Aorta (tissue), 5 donors: ENCODE measurements at regions not wholly inside any gene's neighbourhood (a gene's known extent, or its start where the extent isn't known, plus 50 kb on each side); places are given as distances from the start of the nearest gene placed in this dataset.

Source experiments
- ATAC-seq: fragments of 200-7000 bp; cut with Tn5 transposase; one replicate; pipeline ENCODE4 v1.9.1; 2022; ENCODE audit warnings: moderate library complexity; ENCODE audit not compliant: low FRiP score
- DNase-seq, 2 donors: peaks; one replicate each; pipeline ENCODE4 v3.0.0-alpha.2; 2020
- H3K27ac ChIP-seq, 2 donors: one replicate each; pipeline ENCODE4 v1.5.1; 2013; ENCODE audit warnings: low read length in 2 of 2, mild to moderate bottlenecking in 2 of 2, moderate library complexity in 2 of 2, control low read depth in 1 of 2, inconsistent platforms in 1 of 2, low read depth in 1 of 2
- H3K27me3 ChIP-seq, 2 donors: one replicate each; pipeline ENCODE4 v1.6.1; 2013; ENCODE audit warnings: control low read depth in 1 of 2, low read length in 1 of 2, mild to moderate bottlenecking in 1 of 2, moderate library complexity in 1 of 2; ENCODE audit not compliant: insufficient read depth in 2 of 2, control insufficient read depth in 1 of 2
- H3K36me3 ChIP-seq, 2 donors: one replicate each; pipeline ENCODE4 v1.6.1; 2013; ENCODE audit warnings: control low read depth in 1 of 2, low read length in 1 of 2, mild to moderate bottlenecking in 1 of 2; ENCODE audit not compliant: insufficient read depth in 2 of 2, control insufficient read depth in 1 of 2
- H3K4me1 ChIP-seq, 2 donors: one replicate each; pipeline ENCODE4 v1.6.1; 2013; ENCODE audit warnings: low read length in 2 of 2, control low read depth in 1 of 2, mild to moderate bottlenecking in 1 of 2, moderate library complexity in 1 of 2; ENCODE audit not compliant: insufficient read depth in 2 of 2, control insufficient read depth in 1 of 2
- H3K4me3 ChIP-seq, 2 donors: one replicate each; pipeline ENCODE4 v1.5.1; 2013; ENCODE audit warnings: low read length in 2 of 2, control low read depth in 1 of 2, mild to moderate bottlenecking in 1 of 2
- H3K9me3 ChIP-seq: one replicate; pipeline ENCODE4 v1.6.1; 2013; ENCODE audit warnings: mild to moderate bottlenecking, low read length; ENCODE audit not compliant: control insufficient read depth
- WGBS, 2 donors: extraction: QIAGEN DNeasy Blood & Tissue Kit; methylation state at CpG; one replicate each; pipeline ENCODE4 v1.1.7; 2013; 5-methylcytosine and 5-hydroxymethylcytosine counted together
- intact Hi-C, 2 donors: fragments of 100-400 bp; cut with DNase I; formaldehyde crosslinking; loops; one replicate each; pipeline versions ENCODE4 v1.14.2 to v1.15.0; 2022
- donor health status: healthy with polysubstance abuse.
- donor health status: Bipolar disorder and iron deficiency.
- donor health status: DM: no; HTN: no; CAD: no.
- donor health status: DM: no; HTN: no; CAD: no.
- donor health status: DM: yes; HTN: yes; CAD: no.

DNA sequence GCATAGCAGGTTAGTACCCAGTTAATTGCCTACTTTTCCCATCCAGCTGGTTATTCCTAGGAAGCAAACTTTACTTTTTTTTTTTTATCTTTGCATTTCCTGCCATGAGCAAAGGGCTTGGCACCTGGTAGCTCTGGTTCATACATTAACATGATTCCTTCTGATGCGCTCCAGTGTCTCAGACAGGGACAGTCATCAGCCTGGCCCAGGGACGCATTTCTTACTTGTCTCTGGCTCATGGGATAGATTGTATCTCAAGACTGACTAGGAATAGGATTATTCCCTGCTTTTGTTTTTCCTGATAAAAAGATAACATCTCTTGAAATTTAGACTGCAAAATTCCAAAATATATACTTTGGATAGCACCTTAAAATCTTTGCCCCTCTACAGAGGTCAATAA is 571.5 kb upstream of the TENM3 start:
- whole genome bisulfite sequencing, 2 donors, result 78 to 82% methylated on average over 2 of the region's 2 CpGs
- ATAC-seq (no peak), DNase-seq (no peak)
- Histone ChIP-seq H3K4me3 (no peak overlapping the region), H3K9me3 (no peaks in the 10 kb centered on the region), H3K27me3 (no peaks in the 10 kb centered on the region), H3K4me1 (no peaks in the 10 kb centered on the region), H3K36me3 (no peaks in the 10 kb centered on the region), H3K27ac (no peak overlapping the region)
- intact Hi-C loops, result no loop called here

DNA sequence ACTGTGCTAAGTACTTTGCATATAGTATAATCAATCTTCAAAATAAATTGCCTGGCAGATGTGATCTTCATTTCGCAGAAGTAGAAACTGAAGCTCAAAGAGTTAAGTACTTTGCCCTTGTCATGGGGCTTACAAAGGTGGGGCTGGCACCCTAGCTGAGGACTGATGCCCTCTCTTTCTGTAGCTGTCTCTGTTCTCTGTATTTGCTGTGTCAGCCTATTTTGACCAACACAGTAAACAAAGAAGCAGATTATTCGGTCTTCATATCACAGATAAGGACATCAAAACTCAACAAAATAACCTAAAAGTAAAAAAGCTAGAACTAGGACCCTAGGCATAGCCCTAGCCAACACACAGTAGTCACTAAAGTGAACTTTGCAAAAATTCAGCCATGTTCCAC is 570.5 kb upstream of the TENM3 start:
- Histone ChIP-seq H3K4me3 (no peak overlapping the region), H3K36me3 (no peaks in the 10 kb centered on the region), H3K4me1 (no peaks in the 10 kb centered on the region), H3K27ac (no peak overlapping the region), H3K9me3 (no peaks in the 10 kb centered on the region), H3K27me3 (no peaks in the 10 kb centered on the region)
- DNase-seq (no peak), ATAC-seq (no peak)
- intact Hi-C loops, result no loop called here
- 86 to 89% methylated on average over 2 of the region's 2 CpGs for WGBS, 2 donors

DNA sequence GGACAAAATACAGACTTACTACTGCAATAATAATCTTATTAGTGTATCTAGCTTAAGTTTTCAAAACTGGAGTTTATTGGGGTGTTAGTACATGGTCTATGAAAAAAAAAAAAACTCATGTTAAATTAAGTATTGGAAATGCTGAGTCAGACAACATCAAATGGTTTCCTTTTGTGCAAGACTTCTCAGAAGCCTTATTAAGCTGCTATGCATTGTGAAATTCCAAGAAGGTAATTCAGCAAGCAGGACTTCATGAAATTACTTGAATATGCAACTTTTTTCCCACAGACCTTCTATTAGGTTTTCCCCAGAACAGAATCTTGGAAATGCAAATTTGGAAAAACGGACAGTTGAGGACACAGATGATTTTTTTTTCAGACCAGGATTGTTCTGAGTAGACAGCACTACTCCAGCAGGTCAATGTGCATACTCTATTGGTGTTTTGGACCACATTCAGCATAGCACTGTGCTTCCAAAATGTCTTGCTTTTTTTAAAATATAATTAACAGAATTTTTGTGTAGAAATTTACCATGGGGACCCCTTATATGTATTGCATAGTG is 568.8 kb upstream of the TENM3 start:
- Histone ChIP-seq H3K27me3 (no peaks in the 10 kb centered on the region), H3K4me3 (no peak overlapping the region), H3K4me1 (no peaks in the 10 kb centered on the region), H3K27ac (no peak overlapping the region), H3K9me3 (no peaks in the 10 kb centered on the region), H3K36me3 (no peaks in the 10 kb centered on the region)
- no peak for DNase-seq
- intact Hi-C loops, result no loop called here
- 66 to 76% methylated on average over 1 of the region's 1 CpG for whole genome bisulfite sequencing, 2 donors
- ATAC-seq, result no peak

DNA sequence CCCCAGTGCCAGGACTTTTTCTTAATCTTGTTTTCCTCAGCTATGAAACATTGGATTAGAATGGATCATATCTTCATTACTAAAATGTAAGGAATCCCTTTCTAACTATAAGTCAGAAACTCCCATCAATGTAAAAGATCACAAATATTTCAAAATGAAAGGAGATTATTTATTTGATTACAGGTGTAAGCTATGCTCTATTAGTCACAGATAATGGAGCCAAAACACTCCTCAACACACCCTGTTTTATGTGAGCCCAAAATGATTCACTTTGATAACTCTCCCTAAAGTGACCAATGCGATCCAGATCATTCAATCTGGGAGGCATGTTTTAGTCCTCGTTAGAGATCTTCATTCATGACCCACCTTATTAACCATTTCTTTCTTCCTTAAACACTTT is 566.7 kb upstream of the TENM3 start:
- Histone ChIP-seq H3K27ac (no peak overlapping the region), H3K4me3 (no peak overlapping the region), H3K4me1 (no peaks in the 10 kb centered on the region), H3K36me3 (no peaks in the 10 kb centered on the region), H3K9me3 (no peaks in the 10 kb centered on the region), H3K27me3 (no peaks in the 10 kb centered on the region)
- 48 to 68% methylated on average over 2 of the region's 2 CpGs for WGBS, 2 donors
- no peak for ATAC-seq
- intact Hi-C loops, result no loop called here
- DNase-seq, result no peak

DNA sequence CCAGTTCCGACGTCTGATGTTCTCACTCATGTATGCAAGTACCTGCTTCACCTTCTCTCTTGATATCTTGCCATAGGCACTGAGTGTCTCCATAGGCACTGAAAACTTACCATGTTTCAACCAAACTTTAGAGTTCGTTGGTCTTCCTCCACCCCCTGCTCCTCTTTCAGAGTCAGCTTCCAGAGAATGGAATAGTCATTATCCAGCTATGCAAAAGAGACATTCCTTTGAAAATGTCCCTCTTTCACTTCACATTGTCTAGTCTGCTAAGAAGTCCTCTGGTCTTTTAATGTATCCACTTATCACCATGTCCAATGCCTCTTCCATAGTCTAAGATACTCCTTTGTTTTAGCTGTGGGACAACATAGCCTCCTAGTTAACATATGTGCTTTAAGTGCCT is 566.0 kb upstream of the TENM3 start:
- 86 to 89% methylated on average over 3 of the region's 3 CpGs for WGBS, 2 donors
- intact Hi-C loops, result no loop called here
- Histone ChIP-seq H3K4me1 (no peaks in the 10 kb centered on the region), H3K9me3 (no peaks in the 10 kb centered on the region), H3K4me3 (no peak overlapping the region), H3K27me3 (no peaks in the 10 kb centered on the region), H3K27ac (no peak overlapping the region), H3K36me3 (no peaks in the 10 kb centered on the region)
- ATAC-seq, result no peak
- DNase-seq, result no peak

DNA sequence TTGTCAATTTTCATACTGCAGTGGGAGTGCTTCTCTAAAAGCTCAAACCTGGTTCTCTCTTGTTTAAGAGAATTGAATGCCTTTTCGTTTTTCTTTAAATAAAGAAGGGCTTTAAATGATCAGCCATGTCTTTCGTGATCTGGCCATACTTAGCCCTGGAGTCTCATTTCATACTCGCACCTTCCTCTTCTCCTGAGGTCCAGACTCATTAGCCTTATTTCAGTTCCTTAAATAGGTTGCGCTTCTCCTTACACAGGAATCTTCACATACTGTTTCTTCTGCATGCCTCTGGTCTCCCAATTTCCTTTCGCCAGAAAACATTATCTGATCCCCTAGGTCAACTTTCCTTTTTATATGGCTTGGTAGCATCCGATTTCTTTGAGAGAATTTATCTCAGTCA is 565.6 kb upstream of the TENM3 start:
- Histone ChIP-seq H3K4me3 (no peak overlapping the region), H3K4me1 (no peaks in the 10 kb centered on the region), H3K36me3 (no peaks in the 10 kb centered on the region), H3K9me3 (no peaks in the 10 kb centered on the region), H3K27me3 (no peaks in the 10 kb centered on the region), H3K27ac (no peak overlapping the region)
- intact Hi-C loops, result no loop called here
- no peak for ATAC-seq
- DNase-seq, result no peak
- 88 to 91% methylated on average over 6 of the region's 6 CpGs for WGBS, 2 donors

DNA sequence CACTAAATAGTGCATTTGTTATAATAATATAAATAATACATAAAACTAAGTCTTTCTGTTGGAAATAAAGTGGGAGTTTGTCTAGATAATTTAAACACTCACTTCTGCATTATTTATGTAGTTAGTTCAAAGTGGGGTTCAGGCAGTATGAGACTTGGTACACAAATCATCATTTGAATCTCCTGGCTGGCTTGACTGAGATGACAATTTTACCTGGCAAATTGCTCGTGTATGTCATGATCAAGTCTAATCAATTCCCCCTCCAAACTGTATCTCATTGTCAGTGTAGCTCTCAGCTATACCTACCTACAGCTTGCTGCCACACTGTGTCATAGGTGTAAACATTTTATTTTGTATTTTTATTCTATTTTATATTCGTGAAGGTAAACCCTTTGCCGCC is 563.4 kb upstream of the TENM3 start:
- Histone ChIP-seq H3K9me3 (peaks cover 1% of the 10 kb centered on the region), H3K36me3 (no peaks in the 10 kb centered on the region), H3K27ac (no peak overlapping the region), H3K27me3 (no peaks in the 10 kb centered on the region), H3K4me3 (no peak overlapping the region), H3K4me1 (no peaks in the 10 kb centered on the region)
- intact Hi-C loops, result no loop called here
- DNase-seq (no peak), ATAC-seq (no peak)
- 81 to 87% methylated on average over 3 of the region's 3 CpGs for WGBS, 2 donors

DNA sequence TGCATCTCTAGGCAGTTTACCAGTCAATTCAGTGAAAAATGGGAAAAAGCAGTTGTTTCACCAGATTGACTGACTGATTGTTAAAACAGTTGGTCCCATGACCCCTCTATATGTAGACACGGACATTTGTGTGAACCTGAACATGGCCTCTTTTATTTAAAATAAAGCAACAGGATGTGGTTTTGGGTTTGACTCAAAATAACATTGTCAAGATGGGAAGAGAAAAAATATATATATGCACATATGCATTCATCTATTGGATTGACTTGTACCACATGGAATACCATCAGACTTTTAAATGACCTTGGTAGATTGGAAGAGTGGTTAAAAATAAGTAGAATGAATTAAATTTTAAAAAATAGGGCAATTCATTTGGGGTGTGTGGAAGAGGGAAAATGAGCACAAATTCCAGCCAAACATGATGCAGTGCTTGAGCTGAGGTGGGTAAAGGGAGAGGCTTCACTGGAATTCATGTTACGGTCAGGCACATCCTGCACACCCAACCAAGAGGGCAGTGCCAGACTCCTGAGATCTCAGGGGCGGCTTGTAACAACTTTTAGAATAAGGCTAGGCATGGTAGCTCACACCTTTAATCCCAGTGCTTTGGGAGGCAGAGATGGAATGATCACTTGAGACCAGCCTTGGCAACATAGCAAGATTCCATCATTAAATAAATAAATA is 560.7 kb upstream of the TENM3 start:
- Histone ChIP-seq H3K4me1 (no peaks in the 10 kb centered on the region), H3K27me3 (no peaks in the 10 kb centered on the region), H3K4me3 (no peak overlapping the region), H3K9me3 (peaks cover 1% of the 10 kb centered on the region), H3K36me3 (no peaks in the 10 kb centered on the region), H3K27ac (no peak overlapping the region)
- DNase-seq, result no peak
- 68 to 79% methylated on average over 3 of the region's 3 CpGs for WGBS, 2 donors
- intact Hi-C loops, result no loop called here
- ATAC-seq, result no peak

DNA sequence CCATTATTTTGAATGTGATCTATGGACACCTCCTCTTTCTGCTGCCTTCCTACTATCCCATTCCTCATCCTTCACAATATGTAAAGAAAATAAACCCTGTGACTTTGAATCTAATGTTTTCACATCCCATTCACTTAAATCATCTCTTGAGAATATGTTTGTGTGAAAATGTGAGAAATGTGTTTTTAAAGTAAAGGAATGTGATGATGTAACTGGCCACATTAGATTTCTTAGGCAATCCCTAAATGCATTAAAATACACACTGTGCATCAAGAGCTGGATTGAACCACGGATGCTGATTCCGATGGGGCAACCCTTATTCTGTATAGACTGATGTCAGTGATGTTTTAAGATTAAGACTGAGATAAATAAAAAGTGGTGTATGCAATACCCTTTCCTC is 558.9 kb upstream of the TENM3 start:
- intact Hi-C loops, result no loop called here
- Histone ChIP-seq H3K36me3 (no peaks in the 10 kb centered on the region), H3K9me3 (peaks cover 1% of the 10 kb centered on the region), H3K4me3 (no peak overlapping the region), H3K27me3 (no peaks in the 10 kb centered on the region), H3K4me1 (no peaks in the 10 kb centered on the region), H3K27ac (no peak overlapping the region)
- ATAC-seq, result no peak
- DNase-seq, result no peak
- 43 to 50% methylated on average over 2 of the region's 2 CpGs for WGBS, 2 donors
